MM.1S (cell line): ENCODE measurements at regions not wholly inside any gene's neighbourhood (a gene's known extent, or its start where the extent isn't known, plus 50 kb on each side); places are given as distances from the start of the nearest gene placed in this dataset.

ENCODE experiments used
- DNase-seq: peaks from one replicate; pipeline ENCODE4 v3.0.0-alpha.2; 2015
- H2AFZ ChIP-seq: fragments of 300-600 bp; sonication (generic); 2 replicates; pipeline ENCODE4 v1.6.0; 2016; ENCODE audit warnings: antibody characterized with exemption, low read length
- H3F3A ChIP-seq: fragments of 300-600 bp; sonication (generic); 2 replicates; pipeline ENCODE4 v1.6.1; 2016; ENCODE audit warnings: mild to moderate bottlenecking, antibody characterized with exemption, low read length, moderate library complexity, mixed read lengths; ENCODE audit not compliant: insufficient read depth
- H3K27ac ChIP-seq: fragments of 300-600 bp; sonication (generic); 2 replicates; pipeline ENCODE4 v1.5.1; 2016; ENCODE audit warnings: mild to moderate bottlenecking, low read length
- H3K27me3 ChIP-seq: fragments of 300-600 bp; sonication (generic); replicated peaks from 2 replicates; pipeline ENCODE4 v1.6.0; 2016; ENCODE audit warnings: low read length; ENCODE audit not compliant: insufficient read depth
- H3K36me3 ChIP-seq: fragments of 300-600 bp; sonication (generic); replicated peaks from 2 replicates; pipeline ENCODE4 v1.6.1; 2016; ENCODE audit warnings: mild to moderate bottlenecking, low read length, mixed read lengths; ENCODE audit not compliant: insufficient read depth
- H3K4me1 ChIP-seq: fragments of 300-600 bp; sonication (generic); 2 replicates; pipeline ENCODE4 v1.6.1; 2016; ENCODE audit warnings: low read length, mixed read lengths
- H3K4me2 ChIP-seq: fragments of 300-600 bp; sonication (generic); 2 replicates; pipeline ENCODE4 v1.6.0; 2016; ENCODE audit warnings: low read depth, low read length
- H3K4me3 ChIP-seq: fragments of 300-600 bp; sonication (generic); 2 replicates; pipeline ENCODE4 v1.5.1; 2016; ENCODE audit warnings: low read length, mixed read lengths
- H3K79me2 ChIP-seq: fragments of 300-600 bp; sonication (generic); 2 replicates; pipeline ENCODE4 v1.6.1; 2016; ENCODE audit warnings: mixed run types, low read length, mixed read lengths
- H3K9ac ChIP-seq: fragments of 300-600 bp; sonication (generic); 2 replicates; pipeline ENCODE4 v1.6.1; 2016; ENCODE audit warnings: low read length, mixed read lengths
- H3K9me2 ChIP-seq: fragments of 300-600 bp; sonication (generic); replicated peaks from 2 replicates; pipeline ENCODE4 v1.6.1; 2016; ENCODE audit warnings: mild to moderate bottlenecking, low read length, mixed read lengths; ENCODE audit not compliant: insufficient read depth
- H3K9me3 ChIP-seq: fragments of 300-600 bp; sonication (generic); replicated peaks from 2 replicates; pipeline ENCODE4 v1.6.1; 2016; ENCODE audit warnings: mild to moderate bottlenecking, low read length, mixed read lengths; ENCODE audit not compliant: insufficient read depth
- H4K20me1 ChIP-seq: fragments of 300-600 bp; sonication (generic); 2 replicates; pipeline ENCODE4 v1.6.1; 2016; ENCODE audit warnings: mild to moderate bottlenecking, low read length, moderate library complexity, mixed read lengths; ENCODE audit not compliant: insufficient read depth
- EZH2 ChIP-seq: fragments of 300-600 bp; sonication (generic); optimal IDR thresholded peaks from 2 replicates; pipeline ENCODE3; 2017; ENCODE audit warnings: low read depth, mild to moderate bottlenecking, antibody characterized with exemption, low read length, mixed read lengths
- EZH2phosphoT487 ChIP-seq: fragments of 300-600 bp; sonication (generic); IDR thresholded peaks from 2 replicates; pipeline ENCODE4 v1.6.1; 2018; ENCODE audit warnings: antibody characterized with exemption, low read length
- TF ChIP-seq, protein P1 (sequence below): fragments of 300-600 bp; sonication (generic); IDR thresholded peaks from 2 replicates; pipeline ENCODE4 v1.5.1; 2016; ENCODE audit warnings: antibody characterized with exemption, low read length, mixed read lengths

DNA sequence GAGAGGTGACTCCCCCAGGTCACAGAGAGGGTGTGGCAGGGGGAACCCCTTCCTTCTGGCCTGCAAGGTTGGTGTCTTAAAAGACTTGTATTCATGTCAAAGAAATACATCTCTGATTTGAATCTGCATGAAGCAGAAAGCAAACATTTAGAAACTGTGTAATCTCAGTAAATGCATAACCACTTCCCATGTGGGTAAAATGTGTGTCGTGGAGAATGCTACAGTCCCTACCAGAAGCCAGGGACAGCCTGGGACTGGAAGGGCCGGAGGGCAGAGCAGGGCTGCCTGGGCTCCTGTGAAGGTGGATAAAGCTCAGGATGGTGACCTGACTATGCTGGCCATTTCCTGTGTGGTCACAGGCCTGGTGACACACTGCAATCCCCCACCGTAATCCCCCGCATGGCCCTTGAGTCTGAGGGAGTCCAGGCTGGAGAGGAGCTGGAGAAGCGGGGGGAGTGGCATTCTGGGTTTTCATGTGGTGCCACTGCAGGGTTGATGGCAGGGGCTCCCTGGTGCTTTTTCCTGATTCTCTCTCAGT is 102.2 kb downstream of the LRRC30 start:
- Histone ChIP-seq H3K79me2 (no peaks in the 10 kb centered on the region), H3K9ac (no peak overlapping the region), H3K4me1 (no peaks in the 10 kb centered on the region), H4K20me1 (no peaks in the 10 kb centered on the region), H3K27ac (no peak overlapping the region), H3K4me3 (no peak overlapping the region), H3K4me2 (no peak overlapping the region), H3K27me3 (no peaks in the 10 kb centered on the region), H3K36me3 (no peaks in the 10 kb centered on the region), H3K9me3 (no peaks in the 10 kb centered on the region), H3F3A (no peaks in the 10 kb centered on the region), H2AFZ (no peak overlapping the region), H3K9me2 (no peaks in the 10 kb centered on the region)
- TF ChIP-seq EZH2 = no peak
- no peak for TF ChIP-seq EZH2phosphoT487
- TF ChIP-seq, protein P1, sequence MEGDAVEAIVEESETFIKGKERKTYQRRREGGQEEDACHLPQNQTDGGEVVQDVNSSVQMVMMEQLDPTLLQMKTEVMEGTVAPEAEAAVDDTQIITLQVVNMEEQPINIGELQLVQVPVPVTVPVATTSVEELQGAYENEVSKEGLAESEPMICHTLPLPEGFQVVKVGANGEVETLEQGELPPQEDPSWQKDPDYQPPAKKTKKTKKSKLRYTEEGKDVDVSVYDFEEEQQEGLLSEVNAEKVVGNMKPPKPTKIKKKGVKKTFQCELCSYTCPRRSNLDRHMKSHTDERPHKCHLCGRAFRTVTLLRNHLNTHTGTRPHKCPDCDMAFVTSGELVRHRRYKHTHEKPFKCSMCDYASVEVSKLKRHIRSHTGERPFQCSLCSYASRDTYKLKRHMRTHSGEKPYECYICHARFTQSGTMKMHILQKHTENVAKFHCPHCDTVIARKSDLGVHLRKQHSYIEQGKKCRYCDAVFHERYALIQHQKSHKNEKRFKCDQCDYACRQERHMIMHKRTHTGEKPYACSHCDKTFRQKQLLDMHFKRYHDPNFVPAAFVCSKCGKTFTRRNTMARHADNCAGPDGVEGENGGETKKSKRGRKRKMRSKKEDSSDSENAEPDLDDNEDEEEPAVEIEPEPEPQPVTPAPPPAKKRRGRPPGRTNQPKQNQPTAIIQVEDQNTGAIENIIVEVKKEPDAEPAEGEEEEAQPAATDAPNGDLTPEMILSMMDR = no peak
- DNase-seq = no peak

DNA sequence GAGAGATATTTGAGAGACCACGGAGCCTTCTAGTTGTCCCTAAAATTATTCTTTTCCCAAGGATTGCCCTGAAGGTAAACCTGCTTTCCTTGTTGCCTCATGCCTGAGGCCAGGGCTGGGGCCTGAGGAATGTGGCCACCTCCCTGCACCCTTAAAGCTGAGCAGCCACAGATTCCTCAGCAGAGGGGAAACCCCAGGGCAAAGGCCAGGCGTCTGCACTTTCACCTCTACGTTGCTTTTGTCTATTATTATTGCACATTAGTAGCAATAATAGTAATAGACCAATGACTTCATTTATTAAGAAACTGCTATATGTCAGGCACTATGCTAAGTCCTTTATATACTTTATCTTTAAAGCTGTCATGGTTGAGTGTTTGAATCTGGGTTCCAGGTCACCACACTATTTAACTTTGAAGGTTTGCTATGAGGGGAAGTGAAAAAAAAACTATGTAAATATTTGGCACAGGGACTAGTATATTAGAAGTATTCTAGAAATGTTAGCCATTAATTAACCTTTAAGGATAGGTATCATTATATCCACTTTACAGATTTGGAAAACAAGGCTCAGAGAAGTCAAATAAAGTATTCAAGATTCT is 104.2 kb downstream of the LRRC30 start:
- Histone ChIP-seq H2AFZ (no peak overlapping the region), H3K4me1 (no peaks in the 10 kb centered on the region), H4K20me1 (no peaks in the 10 kb centered on the region), H3K9ac (no peak overlapping the region), H3K9me2 (no peaks in the 10 kb centered on the region), H3K79me2 (no peaks in the 10 kb centered on the region), H3K9me3 (no peaks in the 10 kb centered on the region), H3K4me2 (no peak overlapping the region), H3K27me3 (no peaks in the 10 kb centered on the region), H3K27ac (no peak overlapping the region), H3F3A (no peaks in the 10 kb centered on the region), H3K36me3 (no peaks in the 10 kb centered on the region), H3K4me3 (no peak overlapping the region)
- DNase-seq = no peak
- TF ChIP-seq EZH2 = no peak
- TF ChIP-seq EZH2phosphoT487 = no peak
- TF ChIP-seq, protein P1 = no peak

DNA sequence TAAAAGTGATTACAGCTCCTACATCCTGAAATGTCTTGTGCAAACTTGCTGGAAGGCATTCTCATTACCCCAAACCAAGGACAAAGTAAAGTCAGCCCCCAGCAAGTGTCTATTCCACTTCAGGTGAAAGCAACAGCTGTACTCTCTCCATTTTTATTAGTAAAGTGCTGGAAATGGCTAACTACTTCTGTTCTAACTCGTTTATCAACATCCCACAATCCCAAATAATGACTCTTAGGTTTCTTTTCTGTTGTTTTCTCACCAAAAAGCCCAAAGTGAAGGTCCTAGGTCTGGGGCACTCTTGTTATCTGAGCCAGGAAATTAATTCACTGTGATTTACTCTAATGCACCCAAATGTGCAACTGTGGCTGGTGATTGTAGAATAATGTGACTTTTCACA is 105.7 kb downstream of the LRRC30 start:
- Histone ChIP-seq H3K36me3 (no peaks in the 10 kb centered on the region), H3K9me2 (no peaks in the 10 kb centered on the region), H3K9me3 (no peaks in the 10 kb centered on the region), H3K27me3 (no peaks in the 10 kb centered on the region), H3K4me1 (no peaks in the 10 kb centered on the region), H3F3A (no peaks in the 10 kb centered on the region), H3K4me2 (no peak overlapping the region), H4K20me1 (no peaks in the 10 kb centered on the region), H3K9ac (no peak overlapping the region), H3K79me2 (no peaks in the 10 kb centered on the region), H3K27ac (no peak overlapping the region), H3K4me3 (no peak overlapping the region), H2AFZ (no peak overlapping the region)
- TF ChIP-seq EZH2phosphoT487 (no peak), EZH2 (no peak)
- TF ChIP-seq, protein P1 = no peak
- DNase-seq = no peak
